ENCODE measurements at regions not wholly inside any gene's neighbourhood (a gene's known extent, or its start where the extent isn't known, plus 50 kb on each side); places are given as distances from the start of the nearest gene placed in this dataset.

- no peak for DNase-seq (ENCODE audit: low spot score)
Observed at GRCh38 chr4:8698341-8699062, 105.9 kb downstream of the CPZ start.

GRCh38 chr4:8697826-8698225 lies 105.3 kb downstream of the CPZ start:
- DNase-seq (ENCODE audit: low spot score): no peak

- DNase-seq (ENCODE audit: low spot score): no peak
Observed at GRCh38 chr4:8696369-8697127, 104.0 kb downstream of the CPZ start.

- DNase-seq (ENCODE audit: low spot score): no peak
Observed at GRCh38 chr4:8695237-8696219, 103.0 kb downstream of the CPZ start.

- no peak for DNase-seq (ENCODE audit: low spot score)
Observed at GRCh38 chr4:8694651-8695151, 102.1 kb downstream of the CPZ start.

GRCh38 chr4:8694226-8694625 lies 101.7 kb downstream of the CPZ start:
- DNase-seq (ENCODE audit: low spot score): no peak

- DNase-seq (ENCODE audit: low spot score): no peak
Observed at GRCh38 chr4:8691151-8691775, 98.7 kb downstream of the CPZ start.

GRCh38 chr4:8690216-8691150 lies 97.9 kb downstream of the CPZ start:
- DNase-seq (ENCODE audit: low spot score): no peak

GRCh38 chr4:8689741-8690140 lies 97.2 kb downstream of the CPZ start:
- DNase-seq (ENCODE audit: low spot score): no peak

GRCh38 chr4:8688908-8689445 lies 96.4 kb downstream of the CPZ start:
- DNase-seq (ENCODE audit: low spot score): no peak

GRCh38 chr4:8688041-8688907 lies 95.7 kb downstream of the CPZ start:
- DNase-seq (ENCODE audit: low spot score): no peak

- no peak for DNase-seq (ENCODE audit: low spot score)
Observed at GRCh38 chr4:8687083-8687482, 94.5 kb downstream of the CPZ start.

GRCh38 chr4:8685831-8686230 lies 93.3 kb downstream of the CPZ start:
- no peak for DNase-seq (ENCODE audit: low spot score)

GRCh38 chr4:8683462-8683861 lies 90.9 kb downstream of the CPZ start:
- no peak for DNase-seq (ENCODE audit: low spot score)

- DNase-seq (ENCODE audit: low spot score): no peak
Observed at GRCh38 chr4:8682725-8683124, 90.2 kb downstream of the CPZ start.

GRCh38 chr4:8682296-8682695 lies 89.7 kb downstream of the CPZ start:
- DNase-seq (ENCODE audit: low spot score): no peak

GRCh38 chr4:8681391-8681790 lies 88.8 kb downstream of the CPZ start:
- DNase-seq (ENCODE audit: low spot score): no peak

GRCh38 chr4:8679032-8679431 lies 86.5 kb downstream of the CPZ start:
- DNase-seq (ENCODE audit: low spot score): no peak

GRCh38 chr4:8676676-8677075 lies 84.1 kb downstream of the CPZ start:
- DNase-seq (ENCODE audit: low spot score): no peak
